Lower leg skin (tissue), 4 donors: ENCODE measurements at regions not wholly inside any gene's neighbourhood (a gene's known extent, or its start where the extent isn't known, plus 50 kb on each side); places are given as distances from the start of the nearest gene placed in this dataset.

Experiments
- DNase-seq, 2 donors: peaks; one replicate each; pipeline ENCODE4 v3.0.0-alpha.2; 2019; ENCODE audit warnings: low spot score in 2 of 2
- H3K4me3 ChIP-seq: fragments of 200-600 bp; sonication (generic); 2 replicates; pipeline ENCODE4 v1.5.1; 2017; ENCODE audit warnings: mild to moderate bottlenecking, low read depth; ENCODE audit not compliant: poor library complexity, severe bottlenecking
- CTCF ChIP-seq, 3 donors: fragments of 450-650 bp; IDR thresholded peaks; one replicate each; pipeline ENCODE4 v1.5.1; 2016; ENCODE audit warnings: antibody characterized with exemption in 3 of 3, mild to moderate bottlenecking in 3 of 3, moderate library complexity in 2 of 3
- POLR2A ChIP-seq, 2 donors: fragments of 450-650 bp; IDR thresholded peaks; one replicate each; pipeline ENCODE4 v1.6.1; 2016 to 2017; ENCODE audit warnings: antibody characterized with exemption in 2 of 2, mild to moderate bottlenecking in 1 of 2, moderate library complexity in 1 of 2
- WGBS, 2 donors: methylation state at CpG; one replicate each; pipeline ENCODE4 v1.1.5; 2018; 5-methylcytosine and 5-hydroxymethylcytosine counted together
- intact Hi-C: fragments of 100-400 bp; cut with DNase I; formaldehyde crosslinking; loops from one replicate; pipeline ENCODE4 v1.15.0; 2023; ENCODE audit warnings: low total_unique reads

GRCh38 chr17:77510133-77510796 lies 369.5 kb downstream of the SEC14L1 start:
- WGBS, 2 donors, result 72 to 93% methylated on average over 8 of the region's 8 CpGs
- no peak overlapping the region for H3K4me3 ChIP-seq
- no peak for DNase-seq
- no peak for TF ChIP-seq CTCF (IDR thresholded peaks at IDR 0.05)
- TF ChIP-seq POLR2A (IDR thresholded peaks at IDR 0.05), result no peak
- intact Hi-C loops, result no loop called here

GRCh38 chr17:77511514-77512061 lies 370.8 kb downstream of the SEC14L1 start:
- WGBS, 2 donors, result 62 to 67% methylated on average over 1 of the region's 1 CpG
- no peak for DNase-seq
- no peak for TF ChIP-seq POLR2A (IDR thresholded peaks at IDR 0.05)
- no peak for TF ChIP-seq CTCF (IDR thresholded peaks at IDR 0.05)
- intact Hi-C loops, result no loop called here
- H3K4me3 ChIP-seq, result no peak overlapping the region

GRCh38 chr17:77512062-77512946 lies 371.5 kb downstream of the SEC14L1 start:
- peak in 1 of 2 donors; percentile 13 for DNase-seq

GRCh38 chr17:77513045-77513444 lies 372.3 kb downstream of the SEC14L1 start:
- WGBS, 2 donors, result 75 to 90% methylated on average over 3 of the region's 3 CpGs
- no peak for DNase-seq
- TF ChIP-seq POLR2A (IDR thresholded peaks at IDR 0.05), result no peak
- no peak for TF ChIP-seq CTCF (IDR thresholded peaks at IDR 0.05)
- H3K4me3 ChIP-seq, result no peak overlapping the region
- intact Hi-C loops, result no loop called here

More at GRCh38 chr17:77512062-77512946, 371.5 kb downstream of the SEC14L1 start:
- 64 to 72% methylated on average over 6 of the region's 6 CpGs for WGBS, 2 donors
- no peak overlapping the region for H3K4me3 ChIP-seq
- intact Hi-C loops, result no loop called here
- no peak for TF ChIP-seq CTCF (IDR thresholded peaks at IDR 0.05)
- TF ChIP-seq POLR2A (IDR thresholded peaks at IDR 0.05), result no peak

- TF ChIP-seq CTCF (IDR thresholded peaks at IDR 0.05) (no peak), POLR2A (IDR thresholded peaks at IDR 0.05) (no peak)
- intact Hi-C loops, result no loop called here
- no peak for DNase-seq
- H3K4me3 ChIP-seq, result no peak overlapping the region
Measured at GRCh38 chr17:77515227-77515626, 374.5 kb downstream of the SEC14L1 start.
